Stimulated activated CD8-positive, alpha-beta memory T cell treated with anti-CD3 and anti-CD28 coated beads, Interleukin-4, amount 100 ng/mL, for 48 hours (primary cell): ENCODE measurements at regions not wholly inside any gene's neighbourhood (a gene's known extent, or its start where the extent isn't known, plus 50 kb on each side); places are given as distances from the start of the nearest gene placed in this dataset.
A peak's percentile ranks its signal among the peaks of the same experiment; 100 is the strongest.
"Not testable (repeated sequence)": the region's sequence is repeated elsewhere in the genome, so short reads cannot be mapped to it uniquely, and the experiment has no call there.

Source experiments
- DNase-seq: peaks from one replicate; pipeline ENCODE4 v3.0.0-alpha.2; 2020

DNA sequence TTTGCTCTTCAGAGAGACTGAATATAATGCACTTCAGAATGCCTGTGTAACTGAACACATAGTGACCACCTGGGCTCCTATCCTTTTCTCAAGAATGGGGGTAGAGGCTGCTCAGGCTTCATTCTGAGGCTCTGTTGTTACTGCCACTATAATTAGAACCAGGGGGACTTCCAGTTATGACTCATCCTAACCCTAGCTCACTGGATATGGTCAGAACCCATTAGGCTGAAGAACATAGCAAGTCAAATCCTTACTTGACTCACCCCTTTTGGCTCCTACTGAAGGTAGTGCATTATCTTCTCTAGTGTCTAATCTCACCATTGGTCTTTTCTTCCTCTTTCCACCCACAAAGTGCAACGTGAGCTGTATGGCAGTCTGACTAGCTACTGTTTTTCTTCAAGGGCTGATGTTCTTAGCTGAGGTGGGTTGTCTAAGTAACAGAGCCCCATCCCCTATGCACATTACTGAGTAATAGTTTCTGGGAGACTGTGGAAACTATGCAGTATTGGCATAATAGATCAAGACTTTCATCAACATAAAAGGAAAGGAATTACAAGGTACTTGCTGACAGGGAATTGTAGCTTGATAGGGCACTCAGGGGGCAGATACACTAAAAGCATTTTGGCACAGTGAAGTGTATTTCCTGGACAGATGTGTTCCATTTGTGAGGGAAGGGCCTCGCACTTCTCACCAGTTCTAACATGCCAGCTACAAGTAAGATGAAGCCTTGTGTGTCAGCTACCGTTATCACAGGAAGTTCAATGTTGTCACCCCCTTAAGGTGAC is 431.0 kb upstream of the MEF2C start:
- DNase-seq = peak; percentile 25

- DNase-seq = no peak
Observed at GRCh38 chr5:89313044-89313443, 430.1 kb upstream of the MEF2C start.

- no peak for DNase-seq
Observed at GRCh38 chr5:89309268-89309667, 426.3 kb upstream of the MEF2C start.

DNA sequence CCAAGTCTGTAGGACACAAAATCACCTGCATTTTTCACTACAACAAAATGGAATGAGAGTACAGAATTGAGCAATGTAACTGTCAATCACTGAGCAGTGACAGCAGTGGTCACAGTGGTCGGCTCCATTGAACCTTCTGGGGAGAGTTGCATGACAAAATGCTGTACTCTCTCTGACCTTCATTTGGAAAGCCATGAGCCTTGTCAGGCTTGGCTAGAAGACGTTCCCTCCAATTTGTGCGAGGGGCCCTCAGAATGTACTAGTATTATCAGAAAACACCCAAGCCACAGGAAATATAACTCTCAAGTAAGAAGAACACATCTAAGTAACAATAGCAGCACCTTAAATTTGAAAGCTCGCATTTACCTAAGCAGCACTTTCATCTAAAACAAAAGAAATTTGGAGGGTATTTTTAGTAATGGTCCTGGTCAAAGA is 425.6 kb upstream of the MEF2C start:
- DNase-seq = no peak

DNA sequence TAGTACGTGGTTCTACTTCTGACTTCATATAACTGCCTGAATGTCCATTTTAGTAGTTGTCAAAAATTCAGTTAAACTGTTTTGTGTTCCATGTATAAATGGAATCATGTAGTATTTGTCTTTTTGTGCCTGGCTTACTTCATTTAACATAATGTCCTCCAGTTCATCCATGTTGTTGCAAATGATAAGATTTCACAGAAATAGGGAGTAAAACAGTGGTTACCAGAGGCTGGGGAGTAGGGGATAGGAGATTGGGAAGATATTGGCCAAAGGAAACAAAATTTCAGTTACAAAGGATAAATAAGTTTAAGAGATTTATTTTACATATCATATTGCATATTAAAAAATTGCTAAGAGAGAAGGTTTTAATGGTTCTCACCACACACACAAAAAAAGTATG is 425.0 kb upstream of the MEF2C start:
- DNase-seq = no peak

- not testable (repeated sequence) for DNase-seq
Observed at GRCh38 chr5:89307141-89307540, 424.2 kb upstream of the MEF2C start.

- no peak for DNase-seq
Observed at GRCh38 chr5:89303033-89303480, 420.1 kb upstream of the MEF2C start.

GRCh38 chr5:89302102-89302891 is 419.3 kb upstream of the MEF2C start:
- DNase-seq = no peak

DNA sequence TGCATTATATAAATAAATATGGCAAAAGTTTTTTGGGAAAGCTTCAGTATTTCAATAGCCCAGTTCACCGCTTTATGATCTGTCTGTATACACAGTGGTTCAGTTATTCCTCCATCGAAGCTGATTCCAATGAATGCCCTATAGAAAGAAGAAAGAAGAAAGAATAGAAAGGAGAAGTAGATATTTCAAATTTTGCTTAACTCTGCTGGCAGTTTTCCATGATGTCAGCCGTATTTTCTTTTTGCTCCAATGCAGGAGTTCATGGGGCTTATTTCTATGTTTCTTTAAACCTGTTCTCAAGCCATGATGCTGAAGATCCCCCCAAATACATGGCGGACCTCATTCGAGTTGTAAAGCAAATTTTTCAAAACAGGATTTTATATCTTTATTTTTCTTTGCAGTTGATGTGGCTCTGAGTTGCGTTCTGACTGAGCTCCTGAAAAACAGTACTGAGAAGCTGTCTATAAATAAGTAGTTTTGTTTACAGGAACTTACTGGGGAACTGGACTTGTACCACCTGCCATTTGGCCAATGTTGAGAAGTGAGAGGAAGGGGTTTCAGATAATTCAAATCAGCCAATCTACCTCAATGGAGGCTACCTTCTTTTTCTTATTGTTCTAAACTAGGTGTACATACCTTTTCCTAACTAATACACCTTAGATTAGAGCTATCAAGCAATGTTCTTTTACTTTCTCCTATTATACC is 418.5 kb upstream of the MEF2C start:
- no peak for DNase-seq

GRCh38 chr5:89300426-89300970 is 417.5 kb upstream of the MEF2C start:
- no peak for DNase-seq

GRCh38 chr5:89299998-89300397 is 417.0 kb upstream of the MEF2C start:
- DNase-seq = no peak

- peak; percentile 26 for DNase-seq
Observed at GRCh38 chr5:89297066-89297465, 414.1 kb upstream of the MEF2C start.

DNA sequence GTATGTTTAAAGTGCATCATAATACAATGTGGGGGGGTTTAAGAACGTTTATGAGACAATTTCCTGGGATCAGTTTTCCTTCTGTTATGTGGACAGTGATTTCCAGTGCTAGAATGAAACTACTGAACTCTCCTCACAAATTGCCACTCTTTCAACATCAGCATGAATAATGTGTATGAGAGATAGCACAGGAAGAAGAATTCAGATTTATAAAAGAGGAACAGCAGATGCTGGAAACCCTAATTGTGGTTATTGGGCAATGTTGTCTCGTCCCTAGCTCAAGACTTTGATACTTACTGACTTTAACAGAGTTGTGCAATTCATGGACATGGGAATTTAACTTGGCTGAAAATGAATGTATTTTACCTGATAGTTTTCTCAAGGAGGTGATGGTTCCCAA is 410.8 kb upstream of the MEF2C start:
- DNase-seq = no peak

- no peak for DNase-seq
Observed at GRCh38 chr5:89292487-89292886, 409.5 kb upstream of the MEF2C start.

DNA sequence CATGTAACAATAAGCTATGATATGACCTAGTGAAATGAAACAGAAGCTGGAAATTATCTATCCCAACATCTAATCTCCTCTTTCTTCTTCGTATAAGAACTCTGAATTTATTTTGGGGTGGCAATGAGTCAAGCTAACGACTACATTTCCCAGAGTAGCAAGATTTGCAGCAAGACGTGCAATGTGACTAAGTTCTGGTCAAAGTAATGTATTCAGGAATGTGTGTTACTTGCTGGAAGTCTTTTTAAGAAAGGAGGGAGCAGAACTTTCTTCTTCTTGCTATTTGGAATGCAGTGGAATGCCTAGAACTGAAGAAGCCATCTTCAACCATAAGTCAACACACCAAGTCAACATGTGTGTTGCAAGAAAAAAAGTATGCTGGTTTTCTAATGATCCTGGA is 406.6 kb upstream of the MEF2C start:
- no peak for DNase-seq

DNA sequence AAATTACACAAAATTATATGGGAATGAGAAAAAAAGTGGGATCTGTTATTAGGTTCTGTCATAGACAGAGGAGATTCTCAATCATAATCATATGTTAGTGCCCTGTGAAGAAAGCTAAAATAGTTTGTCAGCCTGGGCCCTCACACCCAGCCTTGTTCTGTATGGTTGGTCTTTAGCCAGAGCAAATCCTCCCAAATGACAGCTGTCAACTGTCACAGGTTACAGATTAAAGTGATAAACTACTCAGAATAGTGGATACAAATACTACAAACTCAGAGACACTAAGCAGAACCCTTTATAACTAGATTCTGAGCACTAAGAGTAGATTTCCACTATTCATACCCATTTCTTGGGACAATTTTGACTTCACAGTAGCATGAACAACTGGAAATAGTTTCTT is 405.0 kb upstream of the MEF2C start:
- DNase-seq = no peak

DNA sequence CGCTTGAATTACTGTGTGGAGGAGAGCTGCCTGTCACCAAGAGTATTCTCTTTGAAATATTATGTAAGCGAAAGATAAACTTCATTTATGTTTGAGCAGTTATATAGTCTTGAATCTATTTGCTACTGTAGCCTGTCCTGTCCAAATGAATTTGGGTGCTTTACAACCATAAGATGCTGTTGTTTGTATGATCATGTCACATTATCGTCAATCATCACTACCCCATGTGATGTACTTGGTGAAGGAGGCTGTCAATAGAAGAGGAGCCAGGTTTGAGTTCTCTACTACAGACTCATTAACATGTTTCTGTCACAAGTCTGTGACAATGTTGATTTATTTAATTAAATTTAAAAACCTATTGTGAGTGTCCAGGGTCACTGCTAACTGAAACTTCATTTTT is 403.3 kb upstream of the MEF2C start:
- no peak for DNase-seq

DNA sequence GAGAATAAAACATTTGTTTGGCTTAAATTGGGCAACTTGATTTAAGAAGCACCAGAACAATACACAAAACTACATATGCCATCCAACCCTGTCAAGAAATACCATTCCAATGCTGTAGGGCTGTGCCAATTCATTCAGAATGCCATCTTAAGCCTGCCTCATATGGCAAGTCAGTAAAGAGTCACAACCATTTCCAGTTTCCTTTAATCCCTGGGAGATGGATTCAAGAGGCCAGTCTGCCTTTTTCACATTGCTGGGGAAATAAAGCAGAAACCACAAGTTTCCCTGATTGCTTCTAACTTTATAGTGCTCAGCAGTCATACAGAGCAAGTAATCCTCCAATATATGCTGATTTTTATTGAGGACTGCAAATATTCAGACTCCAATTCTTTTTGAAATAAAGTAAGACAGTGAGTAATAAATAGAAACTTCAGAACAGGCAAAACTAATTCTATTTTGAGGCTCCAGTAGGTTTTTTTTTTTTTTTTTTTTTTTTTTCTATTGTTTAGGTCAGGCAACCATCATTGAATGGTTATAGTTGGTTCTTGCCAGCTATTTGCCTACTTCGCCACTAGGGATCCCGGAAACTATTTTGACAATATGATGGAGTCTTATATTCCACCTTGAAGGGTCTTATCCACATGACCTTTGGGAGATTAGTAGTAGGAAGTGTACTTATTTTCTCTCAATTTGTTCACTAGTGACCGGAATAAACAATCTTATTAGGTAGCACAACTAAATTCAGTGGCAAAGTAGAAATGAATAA is 400.9 kb upstream of the MEF2C start:
- no peak for DNase-seq

DNA sequence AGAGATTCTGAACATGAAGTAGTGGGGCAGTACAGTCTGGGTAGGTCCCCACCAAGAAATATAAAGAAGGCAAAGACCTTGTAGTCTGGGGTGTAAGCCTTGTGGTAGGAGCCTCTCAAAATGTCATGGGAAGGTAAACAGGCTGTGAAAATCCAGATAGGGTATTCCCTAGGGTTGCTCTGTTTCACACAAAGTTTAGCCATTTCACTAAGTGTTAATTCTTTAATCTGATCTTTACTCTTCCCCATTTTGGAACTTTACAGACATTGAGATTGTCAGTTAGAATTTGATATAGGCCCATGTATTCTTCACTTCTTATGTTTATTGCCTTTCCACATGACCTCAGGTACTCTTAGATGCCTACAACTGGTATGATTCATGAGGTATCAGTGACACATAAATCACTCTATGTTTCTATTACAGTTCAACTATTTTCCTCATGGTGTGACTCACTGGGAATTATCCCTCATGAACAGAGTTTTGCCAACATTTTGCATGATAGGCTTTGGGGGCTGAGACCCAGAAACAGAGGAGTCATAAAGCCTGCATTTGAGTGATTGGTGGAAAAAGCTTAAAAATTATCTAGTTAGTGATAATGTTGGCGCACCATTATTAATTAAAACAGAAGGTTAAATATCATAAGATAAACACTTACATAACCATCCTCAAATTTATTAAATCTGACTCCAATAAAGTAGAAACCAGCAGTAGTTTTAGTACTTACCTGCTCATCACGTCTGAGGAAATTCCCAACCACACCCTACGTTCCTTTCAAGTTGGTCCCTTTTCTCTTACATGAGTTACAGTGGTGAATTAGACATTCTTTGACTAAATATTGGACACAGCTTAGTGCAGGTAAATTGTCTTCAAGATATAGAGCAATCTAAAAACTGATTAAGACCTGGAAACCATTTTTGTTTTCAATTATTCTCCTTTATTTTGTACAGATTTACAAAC is 399.8 kb upstream of the MEF2C start:
- DNase-seq = no peak

DNA sequence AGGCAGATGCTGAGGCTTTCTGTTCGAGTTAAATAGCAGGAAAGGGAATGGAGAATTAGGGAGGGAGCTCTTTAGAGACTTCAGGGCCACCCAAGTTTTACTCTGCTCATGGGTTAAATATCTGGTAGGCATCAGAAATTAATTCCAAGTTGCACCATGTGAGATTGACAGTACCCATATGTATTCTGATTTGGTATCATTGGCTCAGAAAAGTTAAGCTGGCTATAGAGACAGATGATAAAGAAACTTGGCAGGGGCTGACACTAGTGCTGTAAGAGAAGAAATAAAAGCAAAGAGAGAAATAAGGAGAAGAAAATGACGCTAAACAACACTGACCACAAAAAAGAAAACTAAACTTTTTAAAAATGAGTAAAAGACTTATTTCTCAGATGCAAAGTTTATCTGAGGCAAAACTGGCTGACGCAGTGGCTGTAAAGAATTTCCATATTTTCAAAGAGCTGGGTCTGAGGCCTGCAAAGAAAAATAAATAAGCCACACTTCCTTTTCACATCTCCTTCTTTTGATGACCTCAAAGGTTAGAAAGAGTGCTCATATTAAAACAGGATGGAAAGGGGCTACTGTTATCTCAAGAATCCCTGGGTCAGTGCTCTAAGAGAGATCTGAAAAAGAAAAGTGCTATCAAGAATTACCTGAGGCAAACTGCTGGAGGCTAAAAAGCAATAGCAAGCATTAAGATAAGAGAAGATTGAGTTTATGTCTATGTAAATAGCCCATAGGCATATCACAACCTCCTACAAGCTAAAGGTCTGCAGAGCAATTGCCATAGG is 399.0 kb upstream of the MEF2C start:
- no peak for DNase-seq
